Keratinocyte (primary cell): ENCODE measurements at regions not wholly inside any gene's neighbourhood (a gene's known extent, or its start where the extent isn't known, plus 50 kb on each side); places are given as distances from the start of the nearest gene placed in this dataset.

Experiments used
- CTCF ChIP-seq, 3 experiments: IDR thresholded peaks in 1 of 3; conservative IDR thresholded peaks in 1 of 3; optimal IDR thresholded peaks in 1 of 3; 2 replicates in 2 of 3; 3 replicates in 1 of 3; pipeline versions ENCODE3 to v1.5.1; 2011; ENCODE audit warnings: low read length in 3 of 3, mild to moderate bottlenecking in 3 of 3, moderate library complexity in 2 of 3, control low read depth in 1 of 3, inconsistent platforms in 1 of 3; ENCODE audit not compliant: insufficient read depth in 2 of 3; ENCODE audit errors: extremely low read depth in 1 of 3
- EZH2 ChIP-seq: IDR thresholded peaks from one replicate; pipeline ENCODE4 v1.6.1; 2012; ENCODE audit warnings: inconsistent platforms, mild to moderate bottlenecking, low read length, moderate library complexity

DNA sequence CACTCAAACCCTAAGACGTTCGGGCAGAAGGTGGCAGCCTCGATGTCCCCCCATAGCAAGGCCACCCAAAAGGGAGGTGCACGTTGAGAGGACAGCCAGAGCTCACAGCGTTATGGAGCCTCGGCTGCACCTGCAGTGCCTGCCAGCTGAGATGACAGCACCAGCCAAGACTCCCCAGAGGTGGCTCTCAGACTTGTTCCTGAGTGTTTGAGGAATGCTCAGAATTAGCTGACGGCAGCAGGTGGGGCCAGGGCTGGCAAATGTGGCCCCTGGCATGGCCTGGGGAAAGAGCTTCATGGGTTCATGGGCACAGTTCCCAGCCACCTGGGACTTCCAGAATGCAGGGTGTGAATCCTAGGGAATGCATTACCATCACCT, 177.8 kb downstream of the KLF13 start:
- TF ChIP-seq CTCF (optimal IDR thresholded peaks at IDR 0.05 in 1 of 3, IDR thresholded peaks at IDR 0.05 in 1 of 3, conservative IDR thresholded peaks at IDR 0.05 in 1 of 3; ENCODE audit: extremely low read depth in 1 of 3, insufficient read depth in 2 of 3, low read length in 3 of 3) (no peak), EZH2 (no peak)
